Trophoblast cell (in vitro differentiated cells and primary cell): ENCODE measurements at regions not wholly inside any gene's neighbourhood (a gene's known extent, or its start where the extent isn't known, plus 50 kb on each side); places are given as distances from the start of the nearest gene placed in this dataset.

Experiments used
- DNase-seq, 2 donors: peaks; one replicate each; pipeline ENCODE4 v3.0.0-alpha.2; 2016
- H2AFZ ChIP-seq: 2 replicates; pipeline ENCODE4 v1.6.1; 2013; ENCODE audit warnings: low read length, moderate library complexity, mild to moderate bottlenecking; ENCODE audit not compliant: insufficient read depth, poor library complexity
- H2AK5ac ChIP-seq: 2 replicates; pipeline ENCODE4 v1.6.1; 2013; ENCODE audit warnings: mild to moderate bottlenecking, low read length
- H2BK120ac ChIP-seq: 2 replicates; pipeline ENCODE4 v1.6.1; 2013; ENCODE audit warnings: low read length, mild to moderate bottlenecking, moderate library complexity; ENCODE audit not compliant: insufficient read depth, poor library complexity
- H2BK12ac ChIP-seq: 2 replicates; pipeline ENCODE4 v1.6.1; 2013; ENCODE audit warnings: mild to moderate bottlenecking, low read length, moderate library complexity
- H2BK5ac ChIP-seq: 2 replicates; pipeline ENCODE4 v1.6.1; 2013; ENCODE audit warnings: low read length, low read depth, moderate library complexity, mild to moderate bottlenecking; ENCODE audit not compliant: poor library complexity
- H3K14ac ChIP-seq: 2 replicates; pipeline ENCODE4 v1.6.1; 2013; ENCODE audit warnings: mild to moderate bottlenecking, low read length
- H3K18ac ChIP-seq: 2 replicates; pipeline ENCODE4 v1.6.1; 2013; ENCODE audit warnings: mild to moderate bottlenecking, low read length
- H3K23ac ChIP-seq: 2 replicates; pipeline ENCODE4 v1.6.1; 2013; ENCODE audit warnings: low read length
- H3K27ac ChIP-seq: 2 replicates; pipeline ENCODE4 v1.5.1; 2013; ENCODE audit warnings: low read depth, mild to moderate bottlenecking, inconsistent platforms, low read length, moderate library complexity
- H3K27me3 ChIP-seq: 2 replicates; pipeline ENCODE4 v1.6.1; 2013; ENCODE audit warnings: inconsistent platforms, mild to moderate bottlenecking, low read length, moderate library complexity; ENCODE audit not compliant: insufficient read depth
- H3K36me3 ChIP-seq, 2 experiments: 1 replicate in 1 of 2; 2 replicates in 1 of 2; pipeline ENCODE4 v1.6.1; 2013; ENCODE audit warnings: low read length in 2 of 2, mild to moderate bottlenecking in 2 of 2, moderate library complexity in 1 of 2; ENCODE audit not compliant: insufficient read depth in 2 of 2, control insufficient read depth in 1 of 2
- H3K4ac ChIP-seq: 2 replicates; pipeline ENCODE4 v1.6.1; 2013; ENCODE audit warnings: low read depth, mild to moderate bottlenecking, low read length, moderate library complexity
- H3K4me1 ChIP-seq, 2 experiments: 1 replicate in 1 of 2; 2 replicates in 1 of 2; pipeline ENCODE4 v1.6.1; 2013; ENCODE audit warnings: low read length in 2 of 2, mild to moderate bottlenecking in 2 of 2, moderate library complexity in 1 of 2; ENCODE audit not compliant: insufficient read depth in 2 of 2, control insufficient read depth in 1 of 2
- H3K4me2 ChIP-seq: 2 replicates; pipeline ENCODE4 v1.6.1; 2013; ENCODE audit warnings: inconsistent platforms, mild to moderate bottlenecking, low read length, moderate library complexity
- H3K4me3 ChIP-seq: 2 replicates; pipeline ENCODE4 v1.5.1; 2013; ENCODE audit warnings: mild to moderate bottlenecking, low read depth, low read length, inconsistent platforms
- H3K79me1 ChIP-seq: one replicate; pipeline ENCODE4 v1.6.1; 2013; ENCODE audit warnings: low read length
- H3K79me2 ChIP-seq: 2 replicates; pipeline ENCODE4 v1.6.1; 2013; ENCODE audit warnings: low read length, mild to moderate bottlenecking; ENCODE audit not compliant: control insufficient read depth, insufficient read depth, poor library complexity
- H3K9ac ChIP-seq: 2 replicates; pipeline ENCODE4 v1.6.1; 2013; ENCODE audit warnings: mild to moderate bottlenecking, low read length
- H3K9me3 ChIP-seq: 2 replicates; pipeline ENCODE4 v1.6.1; 2013; ENCODE audit warnings: low read depth, mild to moderate bottlenecking, control low read depth, inconsistent platforms, low read length; ENCODE audit not compliant: insufficient read depth
- H4K12ac ChIP-seq: 2 replicates; pipeline ENCODE4 v1.6.1; 2013; ENCODE audit warnings: low read depth, mild to moderate bottlenecking, low read length, moderate library complexity
- H4K8ac ChIP-seq: 2 replicates; pipeline ENCODE4 v1.6.1; 2013; ENCODE audit warnings: low read depth, mild to moderate bottlenecking, low read length, moderate library complexity
- H4K91ac ChIP-seq: one replicate; pipeline ENCODE4 v1.6.1; 2013; ENCODE audit warnings: low read depth, mild to moderate bottlenecking, low read length, moderate library complexity
- WGBS: extraction: QIAGEN DNeasy Blood & Tissue Kit; methylation state at CpG from one replicate; pipeline ENCODE4 v1.1.7; 2013; ENCODE audit warnings: missing lambda C conversion rate; ENCODE audit not compliant: insufficient read length, insufficient coverage; ENCODE audit errors: extremely low coverage; 5-methylcytosine and 5-hydroxymethylcytosine counted together

DNA sequence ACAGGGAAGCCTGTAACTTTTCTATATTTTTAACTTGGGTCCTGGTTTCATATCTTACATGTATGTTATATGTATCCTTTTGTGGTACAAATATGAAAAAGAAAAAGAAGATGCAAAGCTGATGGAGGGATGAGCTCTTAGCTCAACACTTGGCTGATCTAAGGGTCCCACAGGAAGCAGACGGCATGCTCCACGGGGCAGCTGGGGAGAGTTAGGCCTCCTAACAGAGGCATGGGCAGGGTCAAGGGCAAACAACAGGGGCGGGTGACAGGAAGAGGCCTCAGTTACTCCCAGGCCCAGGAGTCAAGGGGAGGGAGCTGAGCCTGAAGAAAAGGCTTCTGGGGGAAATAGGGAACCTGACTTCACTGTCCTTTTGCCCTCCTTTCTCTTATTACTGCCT lies 287.2 kb downstream of the ZSWIM6 start:
- no peak for DNase-seq
- H2BK12ac ChIP-seq = no peak overlapping the region
- H3K14ac ChIP-seq = no peak overlapping the region
- no peak overlapping the region for H3K18ac ChIP-seq
- no CpG with 5 or more reads among the region's 3 CpGs for WGBS
- H3K79me2 ChIP-seq = no peaks in the 10 kb centered on the region
- no peak overlapping the region for H2BK5ac ChIP-seq
- no peak overlapping the region for H3K9ac ChIP-seq
- no peak overlapping the region for H3K4me2 ChIP-seq
- H4K12ac ChIP-seq = no peak overlapping the region
- H2BK120ac ChIP-seq = no peak overlapping the region
- H3K9me3 ChIP-seq = no peaks in the 10 kb centered on the region
- no peak overlapping the region for H3K27ac ChIP-seq
- H4K91ac ChIP-seq = no peak overlapping the region
- peaks cover 0 to 3% of the 10 kb centered on the region in 2 experiments for H3K4me1 ChIP-seq
- H4K8ac ChIP-seq = no peak overlapping the region
- no peak overlapping the region for H2AFZ ChIP-seq
- no peaks in the 10 kb centered on the region for H3K27me3 ChIP-seq
- no peak overlapping the region for H3K4ac ChIP-seq
- H3K79me1 ChIP-seq = no peaks in the 10 kb centered on the region
- H3K4me3 ChIP-seq = no peak overlapping the region
- no peak overlapping the region for H3K23ac ChIP-seq
- H2AK5ac ChIP-seq = no peak overlapping the region
- H3K36me3 ChIP-seq = no peaks in the 10 kb centered on the region

GRCh38 chr5:61619777-61620518 lies 287.9 kb downstream of the ZSWIM6 start:
- Histone ChIP-seq H3K4me2 (no peak overlapping the region), H3K4me1 (peaks cover 0 to under 1% of the 10 kb centered on the region in 2 experiments), H3K36me3 (no peaks in the 10 kb centered on the region), H2AFZ (no peak overlapping the region), H3K79me1 (no peaks in the 10 kb centered on the region), H4K12ac (no peak overlapping the region), H3K27me3 (no peaks in the 10 kb centered on the region), H4K8ac (no peak overlapping the region), H3K79me2 (no peaks in the 10 kb centered on the region), H2BK5ac (no peak overlapping the region), H3K4ac (no peak overlapping the region), H2AK5ac (no peak overlapping the region), H2BK12ac (no peak overlapping the region), H4K91ac (no peak overlapping the region), H3K23ac (no peak overlapping the region), H3K9me3 (no peaks in the 10 kb centered on the region), H2BK120ac (no peak overlapping the region), H3K4me3 (no peak overlapping the region), H3K9ac (no peak overlapping the region), H3K18ac (no peak overlapping the region), H3K14ac (no peak overlapping the region), H3K27ac (no peak overlapping the region)
- no peak for DNase-seq
- no CpG with 5 or more reads among the region's 8 CpGs for WGBS

- Histone ChIP-seq H3K79me2 (peaks cover under 1% of the 10 kb centered on the region), H3K18ac (no peak overlapping the region), H2AK5ac (no peak overlapping the region), H3K9me3 (no peaks in the 10 kb centered on the region), H3K4me2 (no peak overlapping the region), H2AFZ (no peak overlapping the region), H3K79me1 (peaks cover 2% of the 10 kb centered on the region), H3K4ac (no peak overlapping the region), H3K14ac (no peak overlapping the region), H3K36me3 (no peaks in the 10 kb centered on the region), H4K8ac (no peak overlapping the region), H2BK5ac (no peak overlapping the region), H3K9ac (no peak overlapping the region), H3K27me3 (no peaks in the 10 kb centered on the region), H3K4me1 (peaks cover 0 to under 1% of the 10 kb centered on the region in 2 experiments), H2BK12ac (no peak overlapping the region), H3K4me3 (no peak overlapping the region), H3K23ac (no peak overlapping the region), H3K27ac (no peak overlapping the region), H2BK120ac (no peak overlapping the region), H4K12ac (no peak overlapping the region), H4K91ac (no peak overlapping the region)
- no CpG with 5 or more reads among the region's 4 CpGs for WGBS
- DNase-seq = no peak
Observed at GRCh38 chr5:61620699-61621182, 288.7 kb downstream of the ZSWIM6 start.

DNA sequence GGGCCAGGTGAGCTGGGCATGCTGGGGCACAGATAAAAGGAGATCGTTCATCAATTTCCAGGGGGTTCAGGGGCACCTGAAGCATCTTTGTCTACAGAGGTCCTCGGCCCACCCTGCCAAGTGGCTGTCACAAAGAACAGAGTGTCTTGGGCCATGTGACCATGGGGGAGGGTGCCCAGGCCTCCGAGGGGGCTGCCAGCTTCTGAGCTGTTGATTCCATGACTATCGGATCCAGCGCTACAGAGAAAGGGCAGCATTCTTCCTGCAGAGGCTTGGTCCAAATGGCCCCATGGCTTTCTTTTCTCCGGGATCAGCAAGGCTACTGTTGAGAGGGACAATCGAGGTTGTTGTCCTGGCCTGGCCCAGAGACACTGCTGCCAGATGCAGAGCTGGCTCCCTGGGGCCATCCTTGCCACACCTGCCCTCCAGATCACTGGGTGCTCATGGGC lies 289.2 kb downstream of the ZSWIM6 start:
- H4K8ac ChIP-seq = no peak overlapping the region
- H3K9me3 ChIP-seq = no peaks in the 10 kb centered on the region
- no peak overlapping the region for H3K4me2 ChIP-seq
- no peak for DNase-seq
- no peak overlapping the region for H4K91ac ChIP-seq
- H3K23ac ChIP-seq = no peak overlapping the region
- H2BK12ac ChIP-seq = no peak overlapping the region
- H3K79me2 ChIP-seq = peaks cover 3% of the 10 kb centered on the region
- H3K9ac ChIP-seq = no peak overlapping the region
- peaks cover 0 to 3% of the 10 kb centered on the region in 2 experiments for H3K4me1 ChIP-seq
- H3K4me3 ChIP-seq = no peak overlapping the region
- H4K12ac ChIP-seq = no peak overlapping the region
- H3K14ac ChIP-seq = no peak overlapping the region
- H2AK5ac ChIP-seq = no peak overlapping the region
- no peaks in the 10 kb centered on the region for H3K36me3 ChIP-seq
- H2AFZ ChIP-seq = no peak overlapping the region
- H3K27ac ChIP-seq = no peak overlapping the region
- no CpG with 5 or more reads among the region's 7 CpGs for WGBS
- H3K27me3 ChIP-seq = no peaks in the 10 kb centered on the region
- H3K79me1 ChIP-seq = peaks cover 6% of the 10 kb centered on the region
- no peak overlapping the region for H2BK120ac ChIP-seq
- H2BK5ac ChIP-seq = no peak overlapping the region
- no peak overlapping the region for H3K18ac ChIP-seq
- H3K4ac ChIP-seq = no peak overlapping the region
